ENCODE measurements at regions not wholly inside any gene's neighbourhood (a gene's known extent, or its start where the extent isn't known, plus 50 kb on each side); places are given as distances from the start of the nearest gene placed in this dataset.
A peak's percentile ranks its signal among the peaks of the same experiment; 100 is the strongest.

GRCh38 chr1:53394306-53394705 lies 64.9 kb upstream of the DMRTB1 start:
- Histone ChIP-seq H3K36me3 (ENCODE audit: low read depth) (no peaks in the 10 kb centered on the region), H3K9me2 (ENCODE audit: insufficient read depth) (no peaks in the 10 kb centered on the region), H3F3A (ENCODE audit: insufficient read depth, low read depth) (no peaks in the 10 kb centered on the region), H3K9me3 (ENCODE audit: insufficient read depth, low read depth) (no peaks in the 10 kb centered on the region), H3K27me3 (ENCODE audit: insufficient read depth, low read depth) (peaks cover 31% of the 10 kb centered on the region; the same call in 1 of the 2 replicates), H3K79me2 (ENCODE audit: low read depth) (no peaks in the 10 kb centered on the region), H3K4me3 (no peak overlapping the region), H3K27ac (no peak overlapping the region), H3K4me2 (no peak overlapping the region), H4K20me1 (ENCODE audit: insufficient read depth) (no peaks in the 10 kb centered on the region), H2AFZ (no peak overlapping the region), H3K4me1 (replicated peaks; ENCODE audit: insufficient read depth) (0 out of 2 replicates have a peak, but pooled peaks cover 7% of the 10 kb centered on the region)
- BruUV-seq (replicated peaks) = no TSS peak
- intact Hi-C loops (cut with micrococcal nuclease; ENCODE audit: unreplicated experiment) = no loop called here
- ChIA-PET CTCF (no interaction called here), POLR2A (ENCODE audit: unreplicated experiment) (no interaction called here)
- TF ChIP-seq CTCF (conservative IDR thresholded peaks at IDR 0.05) (no peak), EZH2 (IDR thresholded peaks at IDR 0.05; ENCODE audit: low read depth) (no peak)
- no peak for DNase-seq

- Histone ChIP-seq H3K4me3 (no peak overlapping the region), H3F3A (ENCODE audit: insufficient read depth, low read depth) (no peaks in the 10 kb centered on the region), H3K9me2 (ENCODE audit: insufficient read depth) (no peaks in the 10 kb centered on the region), H3K4me1 (replicated peaks; ENCODE audit: insufficient read depth) (0 out of 2 replicates have a peak, but pooled peaks cover 2% of the 10 kb centered on the region), H3K27ac (no peak overlapping the region), H3K36me3 (ENCODE audit: low read depth) (no peaks in the 10 kb centered on the region), H3K27me3 (ENCODE audit: insufficient read depth, low read depth) (peaks cover 36% of the 10 kb centered on the region), H3K4me2 (no peak overlapping the region), H3K9me3 (ENCODE audit: insufficient read depth, low read depth) (no peaks in the 10 kb centered on the region), H2AFZ (no peak overlapping the region), H4K20me1 (ENCODE audit: insufficient read depth) (no peaks in the 10 kb centered on the region), H3K79me2 (ENCODE audit: low read depth) (no peaks in the 10 kb centered on the region)
- CTCF ChIA-PET = interaction anchor here (0.7 kb wide), 1 partner anchor 466 kb away, joined by 3 read pairs; no protein-coding TSS in a partner anchor
- no peak for TF ChIP-seq CTCF (conservative IDR thresholded peaks at IDR 0.05)
- no peak for TF ChIP-seq EZH2 (IDR thresholded peaks at IDR 0.05; ENCODE audit: low read depth)
- POLR2A ChIA-PET (ENCODE audit: unreplicated experiment) = no interaction called here
- no TSS peak for BruUV-seq (replicated peaks)
- intact Hi-C loops (cut with micrococcal nuclease; ENCODE audit: unreplicated experiment) = no loop called here
- peak in 1 of 2 experiments; percentile 12 for DNase-seq
Observed at GRCh38 chr1:53395671-53396215, 63.5 kb upstream of the DMRTB1 start.

- no peaks in the 10 kb centered on the region for H3K4me1 ChIP-seq (replicated peaks; ENCODE audit: insufficient read depth)
- no TSS peak for BruUV-seq (replicated peaks)
- no peak overlapping the region for H3K4me3 ChIP-seq
- no peaks in the 10 kb centered on the region for H3K9me2 ChIP-seq (ENCODE audit: insufficient read depth)
- no peak for TF ChIP-seq EZH2 (IDR thresholded peaks at IDR 0.05; ENCODE audit: low read depth)
- no peak for TF ChIP-seq CTCF (conservative IDR thresholded peaks at IDR 0.05)
- CTCF ChIA-PET = no interaction called here
- H3K36me3 ChIP-seq (ENCODE audit: low read depth) = no peaks in the 10 kb centered on the region
- no peak overlapping the region for H2AFZ ChIP-seq
- no peak overlapping the region for H3K4me2 ChIP-seq
- H3F3A ChIP-seq (ENCODE audit: insufficient read depth, low read depth) = no peaks in the 10 kb centered on the region
- intact Hi-C loops (cut with micrococcal nuclease; ENCODE audit: unreplicated experiment) = no loop called here
- H3K27ac ChIP-seq = no peak overlapping the region
- H3K79me2 ChIP-seq (ENCODE audit: low read depth) = no peaks in the 10 kb centered on the region
- peaks cover 46% of the 10 kb centered on the region for H3K27me3 ChIP-seq (ENCODE audit: insufficient read depth, low read depth)
- POLR2A ChIA-PET (ENCODE audit: unreplicated experiment) = no interaction called here
- no peaks in the 10 kb centered on the region for H3K9me3 ChIP-seq (ENCODE audit: insufficient read depth, low read depth)
- H4K20me1 ChIP-seq (ENCODE audit: insufficient read depth) = no peaks in the 10 kb centered on the region
- peak in 1 of 2 experiments; percentile 0 for DNase-seq
Observed at GRCh38 chr1:53396573-53397268, 62.5 kb upstream of the DMRTB1 start.
